Thyroid gland (tissue), 4 donors: ENCODE measurements at regions not wholly inside any gene's neighbourhood (a gene's known extent, or its start where the extent isn't known, plus 50 kb on each side); places are given as distances from the start of the nearest gene placed in this dataset.

ENCODE experiments used
- CTCF ChIP-seq, 6 experiments: fragments of 200-600 bp in 3 of 6; fragments of 450-650 bp in 3 of 6; sonication (generic) in 3 of 6; IDR thresholded peaks; one replicate each; pipeline ENCODE4 v1.5.1; 2016 to 2019; ENCODE audit warnings: antibody characterized with exemption in 6 of 6, mild to moderate bottlenecking in 2 of 6, inconsistent platforms in 1 of 6, moderate library complexity in 1 of 6
- POLR2A ChIP-seq, 2 donors: fragments of 450-650 bp; IDR thresholded peaks; one replicate each; pipeline ENCODE4 v1.6.1; 2017; ENCODE audit warnings: antibody characterized with exemption in 2 of 2, mild to moderate bottlenecking in 2 of 2, moderate library complexity in 1 of 2

- TF ChIP-seq POLR2A (IDR thresholded peaks at IDR 0.05) (no peak), CTCF (IDR thresholded peaks at IDR 0.05) (no peak)
These were observed 96.1 kb downstream of the KBTBD8 start for GRCh38 chr3:67094167-67094566.
